GM12878 (cell line): ENCODE measurements at regions not wholly inside any gene's neighbourhood (a gene's known extent, or its start where the extent isn't known, plus 50 kb on each side); places are given as distances from the start of the nearest gene placed in this dataset.

Source experiments
- BACH1 ChIP-seq: fragments of 450-650 bp; IDR thresholded peaks from 2 replicates; pipeline ENCODE4 v1.6.1; 2017; ENCODE audit warnings: mild to moderate bottlenecking, borderline replicate concordance
- CTCF ChIP-seq, 3 experiments: IDR thresholded peaks in 2 of 3; conservative IDR thresholded peaks in 1 of 3; 2 replicates each; pipeline ENCODE4 v1.5.1; 2011; ENCODE audit warnings: low read depth in 3 of 3, low read length in 3 of 3, mild to moderate bottlenecking in 3 of 3, control low read depth in 2 of 3, moderate library complexity in 2 of 3, inconsistent platforms in 1 of 3, mixed read lengths in 1 of 3; ENCODE audit not compliant: control insufficient read depth in 2 of 3, insufficient read depth in 1 of 3; ENCODE audit errors: extremely low read depth in 1 of 3
- MEF2A ChIP-seq: IDR thresholded peaks from 2 replicates; pipeline ENCODE4 v1.6.1; 2011; ENCODE audit warnings: low read depth, mild to moderate bottlenecking, low read length, moderate library complexity; ENCODE audit not compliant: insufficient read depth
- POLR2A ChIP-seq: IDR thresholded peaks from 2 replicates; pipeline ENCODE4 v1.6.1; 2011; ENCODE audit warnings: low read depth, mild to moderate bottlenecking, low read length
- ZNF207 ChIP-seq: fragments of 450-650 bp; IDR thresholded peaks from 2 replicates; pipeline ENCODE4 v1.6.1; 2014; ENCODE audit warnings: antibody characterized with exemption, mild to moderate bottlenecking, borderline replicate concordance
- ZNF384 ChIP-seq: IDR thresholded peaks from 2 replicates; pipeline ENCODE4 v1.6.1; 2012; ENCODE audit warnings: low read depth, mild to moderate bottlenecking, low read length, improper control_type of control experiment, borderline replicate concordance

GRCh38 chr6:157748839-157749571 is 74.0 kb upstream of the SNX9 start:
- TF ChIP-seq ZNF207: no peak
- TF ChIP-seq POLR2A: no peak
- no peak for TF ChIP-seq ZNF384
- TF ChIP-seq MEF2A: no peak
- TF ChIP-seq BACH1: no peak
- no peak for TF ChIP-seq CTCF (IDR thresholded peaks at IDR 0.05 in 2 of 3, conservative IDR thresholded peaks at IDR 0.05 in 1 of 3; ENCODE audit: control insufficient read depth in 2 of 3, extremely low read depth in 1 of 3, insufficient read depth in 1 of 3, low read depth in 3 of 3, low read length in 3 of 3)
